H1 (cell line): ENCODE measurements at regions not wholly inside any gene's neighbourhood (a gene's known extent, or its start where the extent isn't known, plus 50 kb on each side); places are given as distances from the start of the nearest gene placed in this dataset.

Experiments used
- CTCF ChIA-PET: fragments of 300-600 bp; sonication (Branson Sonifier 250); formaldehyde crosslinking; loops from one replicate; lab custom pipeline; 2021; ENCODE audit not compliant: partially characterized antibody; lab: Charles Lee
- POLR2A ChIA-PET: fragments of 300-600 bp; sonication (Branson Sonifier 250); formaldehyde crosslinking; loops from one replicate; lab custom pipeline; 2021; ENCODE audit warnings: inconsistent platforms; ENCODE audit not compliant: partially characterized antibody; lab: Charles Lee
- DNase-seq, 2 experiments: peaks; one replicate each; pipeline versions ENCODE4 v3.0.0 to v3.0.0-alpha.2; 2010 to 2022; ENCODE audit warnings: low spot score in 2 of 2, low read depth in 1 of 2, mixed read lengths in 1 of 2
- FAIRE-seq: peaks from 2 replicates; lab custom pipeline; 2011; peaks lifted over from hg19 to GRCh38; lab: Jason Lieb, UNC
- H2AFZ ChIP-seq: 2 replicates; pipeline ENCODE4 v1.8.1; 2012; ENCODE audit warnings: low read length, inconsistent platforms
- H2AK5ac ChIP-seq: 2 replicates; pipeline ENCODE4 v1.6.1; 2013; ENCODE audit warnings: low read depth, low read length
- H2BK120ac ChIP-seq: replicated peaks from 2 replicates; pipeline ENCODE3; 2013; ENCODE audit warnings: low read depth, low read length, inconsistent platforms
- H2BK12ac ChIP-seq: 2 replicates; pipeline ENCODE4 v1.6.1; 2013; ENCODE audit warnings: low read depth, low read length
- H2BK15ac ChIP-seq: 2 replicates; pipeline ENCODE4 v1.6.1; 2013; ENCODE audit warnings: low read length
- H2BK20ac ChIP-seq: 2 replicates; pipeline ENCODE4 v1.6.1; 2013; ENCODE audit warnings: low read length
- H2BK5ac ChIP-seq: 2 replicates; pipeline ENCODE4 v1.6.1; 2013; ENCODE audit warnings: low read depth, low read length
- H3K14ac ChIP-seq: 2 replicates; pipeline ENCODE4 v1.6.1; 2013; ENCODE audit warnings: inconsistent platforms; ENCODE audit not compliant: insufficient read length
- H3K18ac ChIP-seq: 2 replicates; pipeline ENCODE4 v1.6.1; 2013; ENCODE audit warnings: low read length; ENCODE audit errors: extremely low read depth
- H3K23ac ChIP-seq: 2 replicates; pipeline ENCODE4 v1.6.1; 2013; ENCODE audit warnings: inconsistent platforms; ENCODE audit not compliant: insufficient read length
- H3K23me2 ChIP-seq: 2 replicates; pipeline ENCODE4 v1.6.1; 2013; ENCODE audit warnings: low read depth, low read length
- H3K27ac ChIP-seq: 2 replicates; pipeline ENCODE4 v1.6.1; 2011; ENCODE audit warnings: low read depth, low read length, inconsistent platforms
- H3K27me3 ChIP-seq, 4 experiments: replicated peaks in 1 of 4; 1 replicate in 1 of 4; 2 replicates in 3 of 4; pipeline versions ENCODE4 v1.6.1 to v1.8.1; 2011 to 2013; ENCODE audit warnings: low read length in 3 of 4, mild to moderate bottlenecking in 3 of 4, inconsistent platforms in 2 of 4, mixed read lengths in 2 of 4, moderate library complexity in 1 of 4; ENCODE audit not compliant: control insufficient read depth in 3 of 4, insufficient read depth in 3 of 4; ENCODE audit errors: extremely low read depth in 1 of 4
- H3K36me3 ChIP-seq, 4 experiments: 2 replicates each; pipeline versions ENCODE4 v1.6.1 to v1.8.1; 2011 to 2013; ENCODE audit warnings: mild to moderate bottlenecking in 4 of 4, low read length in 3 of 4, moderate library complexity in 2 of 4, control low read depth in 1 of 4, inconsistent platforms in 1 of 4; ENCODE audit not compliant: insufficient read depth in 4 of 4, control insufficient read depth in 2 of 4
- H3K4ac ChIP-seq: replicated peaks from 2 replicates; pipeline ENCODE3; 2013; ENCODE audit warnings: low read length, low read depth, mixed read lengths, inconsistent platforms; ENCODE audit not compliant: insufficient read length
- H3K4me1 ChIP-seq, 4 experiments: replicated peaks in 1 of 4; 1 replicate in 1 of 4; 2 replicates in 3 of 4; pipeline versions ENCODE4 v1.6.1 to v1.8.1; 2011 to 2013; ENCODE audit warnings: low read length in 3 of 4, inconsistent platforms in 2 of 4, mixed read lengths in 1 of 4; ENCODE audit not compliant: insufficient read depth in 4 of 4, control insufficient read depth in 3 of 4
- H3K4me2 ChIP-seq, 2 experiments: 2 replicates each; pipeline versions ENCODE4 v1.6.1 to v1.8.1; 2011 to 2013; ENCODE audit warnings: low read depth in 2 of 2, low read length in 2 of 2, control low read depth in 1 of 2, inconsistent platforms in 1 of 2, mild to moderate bottlenecking in 1 of 2; ENCODE audit not compliant: insufficient read depth in 1 of 2
- H3K4me3 ChIP-seq, 4 experiments: fragments of 200-600, 300-600 bp in 1 of 4; sonication (generic), shearing (Covaris generic), sonication (Bioruptor Twin) in 1 of 4; 2 replicates each; pipeline versions ENCODE4 v1.5.1 to v1.8.1; 2011 to 2016; ENCODE audit warnings: low read length in 4 of 4, low read depth in 3 of 4, control low read depth in 2 of 4, inconsistent platforms in 2 of 4, mild to moderate bottlenecking in 2 of 4, mixed read lengths in 1 of 4, moderate library complexity in 1 of 4; ENCODE audit not compliant: insufficient read depth in 2 of 4; ENCODE audit errors: extremely low read depth in 1 of 4
- H3K56ac ChIP-seq: replicated peaks from 2 replicates; pipeline ENCODE3; 2013; ENCODE audit warnings: low read depth, mild to moderate bottlenecking, mixed read lengths, low read length, inconsistent platforms; ENCODE audit not compliant: insufficient read length
- H3K79me1 ChIP-seq: 2 replicates; pipeline ENCODE4 v1.6.1; 2013; ENCODE audit warnings: low read depth, low read length, control low read depth
- H3K79me2 ChIP-seq, 2 experiments: 2 replicates each; pipeline versions ENCODE4 v1.6.1 to v1.8.1; 2012 to 2013; ENCODE audit warnings: low read length in 2 of 2, mild to moderate bottlenecking in 2 of 2, inconsistent platforms in 1 of 2; ENCODE audit not compliant: insufficient read depth in 2 of 2, control insufficient read depth in 1 of 2
- H3K9ac ChIP-seq, 4 experiments: replicated peaks in 1 of 4; 1 replicate in 1 of 4; 2 replicates in 3 of 4; pipeline versions ENCODE4 v1.6.1 to v1.8.1; 2011 to 2013; ENCODE audit warnings: low read depth in 3 of 4, low read length in 3 of 4, control low read depth in 2 of 4, mild to moderate bottlenecking in 2 of 4, moderate library complexity in 2 of 4, inconsistent platforms in 1 of 4; ENCODE audit errors: extremely low read depth in 1 of 4
- H3K9me3 ChIP-seq, 2 experiments: 2 replicates each; pipeline versions ENCODE4 v1.6.1 to v1.8.1; 2012 to 2013; ENCODE audit warnings: mild to moderate bottlenecking in 2 of 2, moderate library complexity in 2 of 2, control low read depth in 1 of 2, inconsistent platforms in 1 of 2, low read depth in 1 of 2, low read length in 1 of 2, mixed read lengths in 1 of 2; ENCODE audit not compliant: insufficient read depth in 2 of 2
- H4K20me1 ChIP-seq, 2 experiments: replicated peaks in 1 of 2; 2 replicates each; pipeline versions ENCODE3 to v1.8.1; 2011 to 2013; ENCODE audit warnings: inconsistent platforms in 2 of 2, low read length in 2 of 2, mild to moderate bottlenecking in 1 of 2; ENCODE audit not compliant: insufficient read depth in 2 of 2, control insufficient read depth in 1 of 2
- H4K5ac ChIP-seq: 2 replicates; pipeline ENCODE4 v1.6.1; 2013; ENCODE audit warnings: low read length, low read depth, mixed read lengths, inconsistent platforms; ENCODE audit not compliant: insufficient read length
- H4K8ac ChIP-seq: 2 replicates; pipeline ENCODE4 v1.8.0; 2013; ENCODE audit warnings: mild to moderate bottlenecking, moderate library complexity, low read length, inconsistent platforms; ENCODE audit not compliant: insufficient read depth; ENCODE audit errors: extremely low read depth
- H4K91ac ChIP-seq: replicated peaks from 2 replicates; pipeline ENCODE3; 2013; ENCODE audit warnings: low read length, mixed read lengths, inconsistent platforms; ENCODE audit not compliant: insufficient read length
- CREB1 ChIP-seq: IDR thresholded peaks from 2 replicates; pipeline ENCODE4 v1.6.1; 2012; ENCODE audit warnings: inconsistent platforms
- EZH2 ChIP-seq: fragments of 200-600 bp; sonication (generic); IDR thresholded peaks from 2 replicates; pipeline ENCODE4 v1.7.1; 2012; ENCODE audit warnings: low read depth, mild to moderate bottlenecking, moderate library complexity, low read length, inconsistent platforms; ENCODE audit not compliant: severe bottlenecking
- HDAC6 ChIP-seq: IDR thresholded peaks from one replicate; pipeline ENCODE4 v1.7.1; 2012; ENCODE audit warnings: low read depth, mild to moderate bottlenecking, inconsistent platforms, low read length, moderate library complexity
- SP1 ChIP-seq: IDR thresholded peaks from 2 replicates; pipeline ENCODE4 v1.6.1; 2011; ENCODE audit warnings: low read depth, low read length
- WGBS, 2 experiments: shearing (Covaris generic) in 1 of 2; methylation state at CpG; one replicate each; pipeline versions ENCODE4 v1.1.6 to v1.1.7; 2013 to 2015; ENCODE audit warnings: low lambda C conversion rate in 2 of 2, mixed read lengths in 2 of 2, inconsistent platforms in 1 of 2, low coverage in 1 of 2, missing lambda C conversion rate in 1 of 2; ENCODE audit not compliant: insufficient replicate concordance in 2 of 2, insufficient coverage in 1 of 2, insufficient read length in 1 of 2; ENCODE audit errors: extremely low coverage in 1 of 2, missing lambda C conversion rate in 1 of 2; 5-methylcytosine and 5-hydroxymethylcytosine counted together
- TF ChIP-seq, protein P1 (sequence below): IDR thresholded peaks from 2 replicates; pipeline ENCODE4 v1.6.1; 2011; ENCODE audit warnings: low read depth, mild to moderate bottlenecking, low read length; ENCODE audit not compliant: insufficient read depth

DNA sequence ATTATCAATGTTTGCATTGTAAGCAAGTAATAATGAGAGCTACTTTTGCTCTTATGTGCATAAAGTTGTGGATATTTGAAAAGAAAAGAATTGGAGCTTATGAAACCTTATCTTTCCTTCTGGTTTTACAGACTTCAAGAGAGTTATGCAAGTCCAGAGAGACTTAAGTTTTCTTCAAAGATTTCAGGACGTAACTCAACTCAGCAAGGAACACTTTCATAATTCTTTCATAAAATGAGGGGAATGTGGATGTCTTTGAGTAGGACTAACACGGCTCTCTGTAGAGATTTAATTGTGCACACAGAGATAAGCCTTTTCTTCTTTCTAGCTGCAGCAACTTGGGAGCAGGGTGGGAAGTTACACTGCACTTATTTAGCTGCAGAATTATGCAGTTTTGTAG, 97.5 kb downstream of the DNAJB9 start:
- DNase-seq (no peak), FAIRE-seq (no peak)
- Histone ChIP-seq H3K23me2 (no peaks in the 10 kb centered on the region), H3K56ac (no peak overlapping the region), H3K9me3 (no peaks in the 10 kb centered on the region), H2BK20ac (no peak overlapping the region), H3K27ac (no peak overlapping the region), H3K9ac (no peak overlapping the region), H3K4me3 (no peak overlapping the region), H3K18ac (no peak overlapping the region), H3K27me3 (no peaks in the 10 kb centered on the region), H3K4me1 (no peaks in the 10 kb centered on the region), H4K20me1 (no peaks in the 10 kb centered on the region), H2BK5ac (no peak overlapping the region), H2BK12ac (no peak overlapping the region), H4K91ac (no peak overlapping the region), H3K4me2 (no peak overlapping the region), H3K14ac (no peak overlapping the region), H3K79me2 (no peaks in the 10 kb centered on the region), H3K79me1 (no peaks in the 10 kb centered on the region), H4K8ac (no peak overlapping the region), H4K5ac (no peak overlapping the region), H2AK5ac (no peak overlapping the region), H3K36me3 (no peaks in the 10 kb centered on the region), H2BK120ac (no peak overlapping the region), H3K4ac (no peak overlapping the region), H2BK15ac (no peak overlapping the region), H2AFZ (no peak overlapping the region), H3K23ac (no peak overlapping the region)
- POLR2A ChIA-PET: no interaction called here
- CTCF ChIA-PET: no interaction called here
- 88% methylated on average over 2 of the region's 2 CpGs; no CpG with 5 or more reads in 1 of the 2 experiments for WGBS, 2 experiments
- TF ChIP-seq, protein P1, sequence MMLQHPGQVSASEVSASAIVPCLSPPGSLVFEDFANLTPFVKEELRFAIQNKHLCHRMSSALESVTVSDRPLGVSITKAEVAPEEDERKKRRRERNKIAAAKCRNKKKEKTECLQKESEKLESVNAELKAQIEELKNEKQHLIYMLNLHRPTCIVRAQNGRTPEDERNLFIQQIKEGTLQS: no peak
- TF ChIP-seq HDAC6: no peak
- no peak for TF ChIP-seq EZH2
- TF ChIP-seq SP1: no peak
- no peak for TF ChIP-seq CREB1
